Ishikawa (cell line): ENCODE measurements at regions not wholly inside any gene's neighbourhood (a gene's known extent, or its start where the extent isn't known, plus 50 kb on each side); places are given as distances from the start of the nearest gene placed in this dataset.

Experiments used
- CREB1 ChIP-seq: IDR thresholded peaks from 2 replicates; pipeline ENCODE4 v1.6.1; 2012; ENCODE audit warnings: low read depth
- RAD21 ChIP-seq: IDR thresholded peaks from 2 replicates; pipeline ENCODE4 v1.6.1; 2012; ENCODE audit warnings: low read depth
- REST ChIP-seq: IDR thresholded peaks from 2 replicates; pipeline ENCODE4 v1.6.1; 2012; ENCODE audit warnings: low read depth, mild to moderate bottlenecking
- TAF1 ChIP-seq: IDR thresholded peaks from 2 replicates; pipeline ENCODE4 v1.6.1; 2012; ENCODE audit warnings: low read depth, mild to moderate bottlenecking
- TCF12 ChIP-seq: IDR thresholded peaks from 2 replicates; pipeline ENCODE4 v1.6.1; 2012; ENCODE audit warnings: low read depth
- TEAD4 ChIP-seq: IDR thresholded peaks from 2 replicates; pipeline ENCODE4 v1.6.1; 2012
- ZBTB7A ChIP-seq: IDR thresholded peaks from 2 replicates; pipeline ENCODE4 v1.6.1; 2012; ENCODE audit warnings: low read depth

GRCh38 chr20:39641423-39641822 lies 679.3 kb downstream of the DHX35 start:
- TF ChIP-seq REST, result no peak
- no peak for TF ChIP-seq CREB1
- no peak for TF ChIP-seq TCF12
- no peak for TF ChIP-seq RAD21
- TF ChIP-seq ZBTB7A, result no peak
- no peak for TF ChIP-seq TEAD4
- no peak for TF ChIP-seq TAF1
